Liver (tissue), 8 donors: ENCODE measurements at regions not wholly inside any gene's neighbourhood (a gene's known extent, or its start where the extent isn't known, plus 50 kb on each side); places are given as distances from the start of the nearest gene placed in this dataset.

Source experiments
- DNase-seq: peaks from one replicate; pipeline ENCODE4 v3.0.0-alpha.2; 2017; ENCODE audit warnings: low spot score
- H3K27ac ChIP-seq, 2 donors: one replicate each; pipeline ENCODE4 v1.7.0; 2013; ENCODE audit warnings: inconsistent platforms in 2 of 2, low read length in 2 of 2, control low read depth in 1 of 2, low read depth in 1 of 2, mild to moderate bottlenecking in 1 of 2
- H3K27me3 ChIP-seq, 4 donors: one replicate each; pipeline versions ENCODE4 v1.6.1 to v1.7.0; 2013; ENCODE audit warnings: low read length in 3 of 4, inconsistent platforms in 1 of 4, mild to moderate bottlenecking in 1 of 4, moderate library complexity in 1 of 4; ENCODE audit not compliant: control insufficient read depth in 4 of 4, insufficient read depth in 4 of 4
- H3K36me3 ChIP-seq, 4 donors: one replicate each; pipeline versions ENCODE4 v1.6.1 to v1.7.0; 2013; ENCODE audit warnings: low read length in 3 of 4, mild to moderate bottlenecking in 3 of 4, low read depth in 1 of 4, moderate library complexity in 1 of 4; ENCODE audit not compliant: control insufficient read depth in 4 of 4, insufficient read depth in 3 of 4
- H3K4me1 ChIP-seq, 4 donors: one replicate each; pipeline versions ENCODE4 v1.6.1 to v1.7.0; 2013; ENCODE audit warnings: low read length in 3 of 4, mild to moderate bottlenecking in 3 of 4, moderate library complexity in 1 of 4; ENCODE audit not compliant: control insufficient read depth in 4 of 4, insufficient read depth in 4 of 4
- H3K4me3 ChIP-seq, 3 donors: one replicate each; pipeline versions ENCODE4 v1.6.1 to v1.7.0; 2013; ENCODE audit warnings: low read length in 3 of 3, control low read depth in 1 of 3, low read depth in 1 of 3, mild to moderate bottlenecking in 1 of 3
- H3K9ac ChIP-seq, 2 donors: one replicate each; pipeline ENCODE4 v1.7.0; 2013; ENCODE audit warnings: low read length in 2 of 2, mild to moderate bottlenecking in 2 of 2, moderate library complexity in 2 of 2, control low read depth in 1 of 2, low read depth in 1 of 2
- H3K9me3 ChIP-seq, 4 donors: one replicate each; pipeline versions ENCODE4 v1.6.1 to v1.7.0; 2013; ENCODE audit warnings: low read length in 3 of 4; ENCODE audit not compliant: control insufficient read depth in 4 of 4
- ATF3 ChIP-seq: IDR thresholded peaks from 2 replicates; pipeline ENCODE4 v1.6.1; 2016; ENCODE audit warnings: antibody characterized with exemption
- CTCF ChIP-seq: fragments of 150-350 bp; IDR thresholded peaks from 2 replicates; pipeline ENCODE4 v1.5.1; 2017; ENCODE audit warnings: improper control_type of control experiment, low read depth, low read length; ENCODE audit not compliant: missing input control
- EGR1 ChIP-seq, 2 donors: IDR thresholded peaks; 2 replicates each; pipeline ENCODE4 v1.6.1; 2016 to 2018; ENCODE audit warnings: antibody characterized with exemption in 2 of 2, low read depth in 2 of 2
- FOXA1 ChIP-seq: IDR thresholded peaks from 2 replicates; pipeline ENCODE4 v1.6.1; 2016; ENCODE audit warnings: antibody characterized with exemption
- FOXA2 ChIP-seq: IDR thresholded peaks from 2 replicates; pipeline ENCODE4 v1.6.1; 2016; ENCODE audit warnings: antibody characterized with exemption
- GABPA ChIP-seq, 2 donors: IDR thresholded peaks in 1 of 2; conservative IDR thresholded peaks in 1 of 2; 2 replicates each; pipeline ENCODE4 v1.6.1; 2016; ENCODE audit warnings: antibody characterized with exemption in 2 of 2, mild to moderate bottlenecking in 1 of 2, moderate library complexity in 1 of 2
- HNF4A ChIP-seq, 2 donors: conservative IDR thresholded peaks; 2 replicates each; pipeline ENCODE4 v1.6.1; 2016; ENCODE audit warnings: antibody characterized with exemption in 2 of 2, mild to moderate bottlenecking in 2 of 2
- HNF4G ChIP-seq: IDR thresholded peaks from 2 replicates; pipeline ENCODE4 v1.6.1; 2016; ENCODE audit warnings: antibody characterized with exemption
- JUND ChIP-seq, 2 donors: IDR thresholded peaks; 2 replicates each; pipeline ENCODE4 v1.6.1; 2016; ENCODE audit warnings: antibody characterized with exemption in 2 of 2
- MAX ChIP-seq: IDR thresholded peaks from 2 replicates; pipeline ENCODE4 v1.6.1; 2016; ENCODE audit warnings: antibody characterized with exemption
- NR2F2 ChIP-seq: IDR thresholded peaks from 2 replicates; pipeline ENCODE4 v1.6.1; 2016; ENCODE audit warnings: antibody characterized with exemption
- RAD21 ChIP-seq, 2 donors: IDR thresholded peaks; 2 replicates each; pipeline ENCODE4 v1.6.1; 2016; ENCODE audit warnings: antibody characterized with exemption in 2 of 2, mild to moderate bottlenecking in 2 of 2
- REST ChIP-seq: IDR thresholded peaks from 2 replicates; pipeline ENCODE4 v1.6.1; 2016; ENCODE audit warnings: antibody characterized with exemption, mild to moderate bottlenecking
- RXRA ChIP-seq, 2 donors: IDR thresholded peaks; 2 replicates each; pipeline ENCODE4 v1.6.1; 2017 to 2018; ENCODE audit warnings: antibody characterized with exemption in 2 of 2, mild to moderate bottlenecking in 1 of 2
- SP1 ChIP-seq: IDR thresholded peaks from 2 replicates; pipeline ENCODE4 v1.6.1; 2018; ENCODE audit warnings: antibody characterized with exemption, mild to moderate bottlenecking
- TAF1 ChIP-seq: conservative IDR thresholded peaks from 2 replicates; pipeline ENCODE4 v1.6.1; 2016; ENCODE audit warnings: antibody characterized with exemption, mild to moderate bottlenecking
- YY1 ChIP-seq: IDR thresholded peaks from 2 replicates; pipeline ENCODE4 v1.6.1; 2016; ENCODE audit warnings: antibody characterized with exemption, mild to moderate bottlenecking
- WGBS: extraction: QIAGEN DNeasy Blood & Tissue Kit; methylation state at CpG from one replicate; pipeline ENCODE4 v1.1.7; 2013; 5-methylcytosine and 5-hydroxymethylcytosine counted together
- TF ChIP-seq, protein P1 (sequence below): IDR thresholded peaks from 2 replicates; pipeline ENCODE4 v1.6.1; 2016; ENCODE audit warnings: antibody characterized with exemption
- donor health status: healthy.
- donor health status: healthy.
- donor health status: healthy.
- donor health status: healthy.
- donor health status: healthy.

DNA sequence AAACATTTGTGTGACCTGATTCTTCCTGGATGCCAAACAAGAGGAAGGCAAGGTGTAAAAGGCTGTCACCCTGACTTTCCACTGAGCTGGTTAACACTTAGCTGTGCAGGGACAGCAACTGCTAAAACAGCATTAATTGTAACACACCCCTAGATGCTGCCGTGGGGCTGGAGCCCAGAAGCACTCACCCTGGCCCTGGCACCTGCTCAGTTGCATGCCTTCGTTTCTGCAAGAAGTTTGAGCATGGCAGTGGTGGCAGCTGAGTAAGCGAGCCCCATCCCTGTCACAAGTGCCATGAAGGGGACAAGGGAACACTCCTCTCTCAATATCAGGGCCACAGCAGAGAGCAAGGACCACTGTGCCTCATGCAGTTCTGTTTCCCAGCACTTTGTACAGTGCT is 330.2 kb downstream of the TMEM114 start:
- H3K27ac ChIP-seq, result no peak overlapping the region
- no peak for TF ChIP-seq SP1
- no peak for TF ChIP-seq JUND (IDR thresholded peaks at IDR 0.05)
- no peak for TF ChIP-seq ATF3
- TF ChIP-seq TAF1, result no peak
- no peaks in the 10 kb centered on the region for H3K4me1 ChIP-seq
- H3K9ac ChIP-seq, result no peak overlapping the region
- no peaks in the 10 kb centered on the region for H3K36me3 ChIP-seq
- H3K4me3 ChIP-seq, result no peak overlapping the region
- no peak for DNase-seq
- peaks cover 0 to 3% (median under 1%) of the 10 kb centered on the region in 4 donors for H3K27me3 ChIP-seq
- no peaks in the 10 kb centered on the region for H3K9me3 ChIP-seq
- WGBS, result 60% methylated on average over 3 of the region's 3 CpGs

- H3K27me3 ChIP-seq, result peaks cover 0 to 3% (median under 1%) of the 10 kb centered on the region in 4 donors
- H3K4me1 ChIP-seq, result no peaks in the 10 kb centered on the region
- no peaks in the 10 kb centered on the region for H3K9me3 ChIP-seq
- H3K9ac ChIP-seq, result no peak overlapping the region
- H3K36me3 ChIP-seq, result no peaks in the 10 kb centered on the region
- WGBS, result 72% methylated on average over 7 of the region's 7 CpGs
- H3K4me3 ChIP-seq, result no peak overlapping the region
- TF ChIP-seq GABPA (IDR thresholded peaks at IDR 0.05 in 1 of 2, conservative IDR thresholded peaks at IDR 0.05 in 1 of 2) (no peak), RXRA (IDR thresholded peaks at IDR 0.05) (no peak), CTCF (no peak), SP1 (no peak), YY1 (no peak), HNF4G (no peak), JUND (IDR thresholded peaks at IDR 0.05) (no peak), HNF4A (conservative IDR thresholded peaks at IDR 0.05) (no peak), RAD21 (IDR thresholded peaks at IDR 0.05) (no peak), NR2F2 (no peak), MAX (no peak), TAF1 (no peak), REST (no peak), FOXA2 (no peak), ATF3 (no peak), EGR1 (IDR thresholded peaks at IDR 0.05; ENCODE audit: low read depth in 2 of 2) (no peak), FOXA1 (no peak)
- TF ChIP-seq, protein P1, sequence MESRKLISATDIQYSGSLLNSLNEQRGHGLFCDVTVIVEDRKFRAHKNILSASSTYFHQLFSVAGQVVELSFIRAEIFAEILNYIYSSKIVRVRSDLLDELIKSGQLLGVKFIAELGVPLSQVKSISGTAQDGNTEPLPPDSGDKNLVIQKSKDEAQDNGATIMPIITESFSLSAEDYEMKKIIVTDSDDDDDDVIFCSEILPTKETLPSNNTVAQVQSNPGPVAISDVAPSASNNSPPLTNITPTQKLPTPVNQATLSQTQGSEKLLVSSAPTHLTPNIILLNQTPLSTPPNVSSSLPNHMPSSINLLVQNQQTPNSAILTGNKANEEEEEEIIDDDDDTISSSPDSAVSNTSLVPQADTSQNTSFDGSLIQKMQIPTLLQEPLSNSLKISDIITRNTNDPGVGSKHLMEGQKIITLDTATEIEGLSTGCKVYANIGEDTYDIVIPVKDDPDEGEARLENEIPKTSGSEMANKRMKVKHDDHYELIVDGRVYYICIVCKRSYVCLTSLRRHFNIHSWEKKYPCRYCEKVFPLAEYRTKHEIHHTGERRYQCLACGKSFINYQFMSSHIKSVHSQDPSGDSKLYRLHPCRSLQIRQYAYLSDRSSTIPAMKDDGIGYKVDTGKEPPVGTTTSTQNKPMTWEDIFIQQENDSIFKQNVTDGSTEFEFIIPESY, result no peak
- H3K27ac ChIP-seq, result no peak overlapping the region
- DNase-seq, result no peak
Measured at GRCh38 chr16:8258523-8258922, 331.8 kb downstream of the TMEM114 start.
